Ishikawa (cell line): ENCODE measurements at regions not wholly inside any gene's neighbourhood (a gene's known extent, or its start where the extent isn't known, plus 50 kb on each side); places are given as distances from the start of the nearest gene placed in this dataset.

Experiments
- CEBPB ChIP-seq: IDR thresholded peaks from 2 replicates; pipeline ENCODE4 v1.6.1; 2012
- CREB1 ChIP-seq: IDR thresholded peaks from 2 replicates; pipeline ENCODE4 v1.6.1; 2012; ENCODE audit warnings: low read depth
- EGR1 ChIP-seq: IDR thresholded peaks from 2 replicates; pipeline ENCODE4 v1.6.1; 2012
- EP300 ChIP-seq: IDR thresholded peaks from 2 replicates; pipeline ENCODE4 v1.6.1; 2012; ENCODE audit warnings: borderline replicate concordance
- FOXM1 ChIP-seq: IDR thresholded peaks from 2 replicates; pipeline ENCODE4 v1.6.1; 2012; ENCODE audit warnings: low read depth, borderline replicate concordance
- MAX ChIP-seq: IDR thresholded peaks from 2 replicates; pipeline ENCODE4 v1.6.1; 2012
- NFIC ChIP-seq: IDR thresholded peaks from 2 replicates; pipeline ENCODE4 v1.6.1; 2012
- RAD21 ChIP-seq: IDR thresholded peaks from 2 replicates; pipeline ENCODE4 v1.6.1; 2012; ENCODE audit warnings: low read depth
- REST ChIP-seq: IDR thresholded peaks from 2 replicates; pipeline ENCODE4 v1.6.1; 2012; ENCODE audit warnings: low read depth, mild to moderate bottlenecking
- TAF1 ChIP-seq: IDR thresholded peaks from 2 replicates; pipeline ENCODE4 v1.6.1; 2012; ENCODE audit warnings: low read depth, mild to moderate bottlenecking
- TEAD4 ChIP-seq: IDR thresholded peaks from 2 replicates; pipeline ENCODE4 v1.6.1; 2012
- YY1 ChIP-seq: IDR thresholded peaks from 2 replicates; pipeline ENCODE4 v1.6.1; 2012; ENCODE audit warnings: low read depth
- ZBTB7A ChIP-seq: IDR thresholded peaks from 2 replicates; pipeline ENCODE4 v1.6.1; 2012; ENCODE audit warnings: low read depth

- no peak for TF ChIP-seq NFIC
- TF ChIP-seq REST = no peak
- TF ChIP-seq MAX = no peak
- no peak for TF ChIP-seq FOXM1
- TF ChIP-seq RAD21 = no peak
- no peak for TF ChIP-seq TAF1
- no peak for TF ChIP-seq ZBTB7A
- no peak for TF ChIP-seq EGR1
- TF ChIP-seq YY1 = no peak
- no peak for TF ChIP-seq CREB1
- no peak for TF ChIP-seq TEAD4
- TF ChIP-seq EP300 = no peak
- no peak for TF ChIP-seq CEBPB
Observed at GRCh38 chr15:58246041-58246440, 107.9 kb downstream of the AQP9 start.
